BE2C (cell line): ENCODE measurements at regions not wholly inside any gene's neighbourhood (a gene's known extent, or its start where the extent isn't known, plus 50 kb on each side); places are given as distances from the start of the nearest gene placed in this dataset.

Experiments
- DNase-seq: peaks from one replicate; pipeline ENCODE4 v3.0.0-alpha.2; 2020
- H3K27me3 ChIP-seq: fragments of 250-450 bp; sonication (Bioruptor Pico); 2 replicates; pipeline ENCODE4 v1.5.1; 2020; ENCODE audit warnings: mild to moderate bottlenecking
- H3K36me3 ChIP-seq: fragments of 250-450 bp; sonication (Bioruptor Pico); 2 replicates; pipeline ENCODE4 v1.5.1; 2020; ENCODE audit warnings: mild to moderate bottlenecking
- H3K4me1 ChIP-seq: fragments of 250-450 bp; sonication (Bioruptor Pico); 2 replicates; pipeline ENCODE4 v1.5.1; 2020
- H3K4me3 ChIP-seq: 2 replicates; pipeline ENCODE4 v1.5.1; 2011; ENCODE audit warnings: low read depth, low read length
- H3K9me3 ChIP-seq: fragments of 250-450 bp; sonication (Bioruptor Pico); 2 replicates; pipeline ENCODE4 v1.5.1; 2020
- CTCF ChIP-seq: IDR thresholded peaks from 2 replicates; pipeline ENCODE4 v1.5.1; 2012; ENCODE audit warnings: mild to moderate bottlenecking, low read depth, low read length

- Histone ChIP-seq H3K27me3 (no peaks in the 10 kb centered on the region; the same call in none of the 2 replicates), H3K4me1 (no peaks in the 10 kb centered on the region), H3K4me3 (no peak overlapping the region), H3K9me3 (no peaks in the 10 kb centered on the region), H3K36me3 (no peaks in the 10 kb centered on the region)
- DNase-seq: no peak
- TF ChIP-seq CTCF: no peak
Measured at GRCh38 chr13:99034333-99035085, 56.6 kb upstream of the DOCK9 start.

GRCh38 chr13:99035715-99036114, 57.9 kb upstream of the DOCK9 start:
- H3K9me3 ChIP-seq: no peaks in the 10 kb centered on the region
- DNase-seq: no peak
- no peaks in the 10 kb centered on the region for H3K4me1 ChIP-seq

DNA sequence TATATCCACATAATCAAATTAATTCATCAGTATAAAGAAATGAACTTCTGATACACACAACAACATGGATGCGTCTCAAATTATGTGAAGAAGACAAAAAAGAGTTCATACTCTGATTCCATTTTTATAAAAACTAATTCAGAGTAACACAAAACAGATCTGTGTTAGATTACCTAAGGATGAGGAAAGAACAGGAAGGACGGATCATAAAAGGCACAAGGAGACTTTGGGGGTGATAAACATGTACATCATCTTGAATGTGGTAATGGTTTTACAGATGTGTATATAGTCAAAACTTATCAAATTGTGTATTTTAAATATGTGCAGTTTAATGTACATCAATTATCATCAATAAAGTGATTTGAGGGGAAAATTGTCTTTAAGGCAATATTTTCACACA, 59.9 kb upstream of the DOCK9 start:
- TF ChIP-seq CTCF: no peak
- no peak for DNase-seq

More at GRCh38 chr13:99035715-99036114, 57.9 kb upstream of the DOCK9 start:
- no peak overlapping the region for H3K4me3 ChIP-seq
- no peaks in the 10 kb centered on the region for H3K36me3 ChIP-seq
- H3K27me3 ChIP-seq: peaks cover 4% of the 10 kb centered on the region
- TF ChIP-seq CTCF: no peak

DNA sequence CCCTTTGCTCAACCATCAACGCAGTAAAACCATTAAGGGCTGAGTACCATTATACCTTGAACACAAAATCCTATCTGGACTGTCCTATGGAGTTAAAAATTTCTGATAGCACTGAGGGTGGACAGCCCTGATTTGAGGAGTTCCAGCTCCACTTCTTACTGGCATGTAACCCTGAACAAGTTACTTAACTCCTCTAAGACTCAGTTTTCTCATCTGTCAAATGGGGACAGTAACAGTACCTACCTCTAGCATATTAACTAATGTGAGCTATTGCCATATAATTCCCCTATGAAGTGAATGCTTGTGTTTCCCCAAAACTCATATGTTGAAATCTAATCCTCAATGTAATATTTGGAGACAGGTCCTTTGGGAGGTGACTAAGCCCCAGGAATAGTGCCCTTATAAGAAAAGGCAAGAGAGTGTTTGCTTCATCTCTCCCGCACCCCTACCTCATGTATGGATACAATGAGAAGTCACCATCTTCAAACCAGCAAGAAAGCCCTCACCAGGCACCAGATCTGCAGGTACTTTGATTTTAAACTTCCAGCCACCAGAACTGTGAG, 61.9 kb upstream of the DOCK9 start:
- Histone ChIP-seq H3K4me1 (no peaks in the 10 kb centered on the region; the same call in 1 of the 2 replicates), H3K27me3 (peaks cover 4% of the 10 kb centered on the region), H3K9me3 (no peaks in the 10 kb centered on the region), H3K4me3 (no peak overlapping the region), H3K36me3 (no peaks in the 10 kb centered on the region)
- DNase-seq: no peak
- no peak for TF ChIP-seq CTCF

More for the DNA sequence above, 59.9 kb upstream of the DOCK9 start:
- Histone ChIP-seq H3K9me3 (no peaks in the 10 kb centered on the region), H3K4me1 (no peaks in the 10 kb centered on the region), H3K27me3 (peaks cover 4% of the 10 kb centered on the region), H3K36me3 (no peaks in the 10 kb centered on the region), H3K4me3 (no peak overlapping the region)

DNA sequence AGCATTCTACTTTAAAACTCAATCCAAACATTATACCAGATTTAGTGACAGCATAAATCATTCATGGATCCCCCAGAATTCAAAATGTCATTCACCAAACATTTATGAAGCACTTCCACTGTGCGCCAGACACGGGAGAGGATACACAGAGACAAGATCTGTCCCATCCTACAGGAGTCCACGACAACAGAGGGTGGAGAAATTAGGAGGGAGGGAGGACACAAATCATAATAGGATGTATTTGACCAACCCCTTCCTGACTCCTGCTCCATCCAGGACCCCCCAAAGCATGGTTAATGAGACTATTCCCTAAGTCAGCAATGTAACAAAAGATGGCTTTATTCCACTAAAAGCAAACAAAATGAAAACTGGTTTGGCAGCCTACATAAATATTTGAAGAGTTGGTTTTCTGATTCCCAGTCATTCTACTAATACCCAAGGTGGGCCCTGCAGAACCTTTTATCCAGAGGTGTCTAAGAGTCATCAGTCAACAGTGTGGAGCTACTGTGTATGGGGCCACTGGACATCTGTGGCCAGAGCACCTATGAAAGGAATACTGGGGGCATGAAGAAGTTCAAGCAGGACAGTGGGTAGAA, 62.8 kb upstream of the DOCK9 start:
- H3K4me1 ChIP-seq: no peaks in the 10 kb centered on the region; the same call in 1 of the 2 replicates
- TF ChIP-seq CTCF: no peak
- H3K27me3 ChIP-seq: peaks cover 4% of the 10 kb centered on the region
- H3K4me3 ChIP-seq: no peak overlapping the region
- DNase-seq: no peak
- H3K9me3 ChIP-seq: no peaks in the 10 kb centered on the region
- no peaks in the 10 kb centered on the region for H3K36me3 ChIP-seq

DNA sequence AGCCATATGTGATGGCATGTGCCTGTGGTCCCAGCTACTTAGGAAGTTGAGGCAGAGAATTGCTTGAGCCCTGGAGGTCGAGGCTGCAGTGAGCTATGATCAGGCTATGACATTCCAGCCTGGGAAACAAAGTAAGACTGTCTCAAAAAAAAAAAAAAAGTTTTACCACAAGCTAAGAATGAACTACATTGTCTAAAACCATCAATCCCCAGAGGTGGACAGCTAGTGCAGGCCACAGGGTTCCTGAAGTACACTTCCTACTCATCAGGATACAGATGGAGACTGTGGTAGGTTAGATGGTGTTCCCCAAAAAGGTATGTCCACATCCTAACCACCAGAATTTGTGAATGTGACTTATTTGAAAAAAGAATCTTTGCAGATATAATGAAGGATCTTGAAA, 63.5 kb upstream of the DOCK9 start:
- Histone ChIP-seq H3K27me3 (peaks cover 4% of the 10 kb centered on the region), H3K4me1 (no peaks in the 10 kb centered on the region; the same call in 1 of the 2 replicates)
- no peak for DNase-seq

More for the DNA sequence above, 63.5 kb upstream of the DOCK9 start:
- TF ChIP-seq CTCF: no peak
- Histone ChIP-seq H3K36me3 (no peaks in the 10 kb centered on the region), H3K4me3 (no peak overlapping the region), H3K9me3 (no peaks in the 10 kb centered on the region)
